GM10266 (cell line): ENCODE measurements at regions not wholly inside any gene's neighbourhood (a gene's known extent, or its start where the extent isn't known, plus 50 kb on each side); places are given as distances from the start of the nearest gene placed in this dataset.

Experiments
- DNase-seq: peaks from one replicate; pipeline ENCODE4 v3.0.0; 2012; ENCODE audit errors: extremely low spot score
- CTCF ChIP-seq: IDR thresholded peaks from 2 replicates; pipeline ENCODE4 v1.5.1; 2012; ENCODE audit warnings: mild to moderate bottlenecking, low read depth; ENCODE audit not compliant: control insufficient read depth, insufficient read depth; ENCODE audit errors: missing control alignments

GRCh38 chr19:28208745-28209144 lies 1004.2 kb downstream of the UQCRFS1 start:
- no peak for TF ChIP-seq CTCF
- DNase-seq, result no peak

GRCh38 chr19:28207244-28207643 lies 1005.7 kb downstream of the UQCRFS1 start:
- no peak for DNase-seq
- TF ChIP-seq CTCF, result no peak

- no peak for TF ChIP-seq CTCF
- no peak for DNase-seq
These were observed 1011.4 kb downstream of the UQCRFS1 start for GRCh38 chr19:28201462-28201943.

- no peak for DNase-seq
- no peak for TF ChIP-seq CTCF
These were observed 1013.6 kb downstream of the UQCRFS1 start for GRCh38 chr19:28199323-28199722.

- DNase-seq, result no peak
- no peak for TF ChIP-seq CTCF
These were observed 1016.0 kb downstream of the UQCRFS1 start for GRCh38 chr19:28196961-28197360.

- DNase-seq, result no peak
- TF ChIP-seq CTCF, result no peak
These were observed 1016.9 kb downstream of the UQCRFS1 start for GRCh38 chr19:28196101-28196500.

GRCh38 chr19:28185646-28186045 lies 1027.3 kb downstream of the UQCRFS1 start:
- DNase-seq, result no peak
- TF ChIP-seq CTCF, result no peak
